ENCODE measurements at regions not wholly inside any gene's neighbourhood (a gene's known extent, or its start where the extent isn't known, plus 50 kb on each side); places are given as distances from the start of the nearest gene placed in this dataset.

DNA sequence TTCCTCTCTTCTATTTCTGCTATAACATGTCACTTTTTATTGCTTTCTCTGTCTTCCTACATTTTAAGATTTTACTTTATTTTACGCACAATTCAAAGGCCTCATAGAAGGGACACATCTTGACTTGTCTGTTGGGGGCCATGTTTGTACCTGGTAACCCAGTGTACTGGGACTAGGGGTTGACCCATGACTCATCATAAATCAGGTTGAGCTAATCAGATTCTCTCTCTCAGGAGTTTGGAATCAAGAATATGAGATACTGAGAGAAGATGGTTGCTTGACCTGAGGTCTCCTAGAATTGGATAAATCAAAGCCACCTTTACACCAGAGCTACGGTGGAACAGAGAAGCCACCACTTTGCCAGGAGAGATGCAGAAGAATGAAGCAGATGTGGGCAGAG, 153.0 kb downstream of the UXS1 start:
- Histone ChIP-seq H3K9ac (ENCODE audit: low read depth, low read length) (no peak overlapping the region), H3K27me3 (ENCODE audit: control insufficient read depth, insufficient read depth, low read length) (peaks cover 26% of the 10 kb centered on the region), H3K4me3 (ENCODE audit: low read length) (no peak overlapping the region), H3K4me2 (ENCODE audit: low read length) (no peak overlapping the region), H3K36me3 (ENCODE audit: insufficient read depth, low read length) (no peaks in the 10 kb centered on the region), H3K9me3 (replicated peaks; ENCODE audit: low read length) (no peaks in the 10 kb centered on the region), H3K4me1 (ENCODE audit: control insufficient read depth, insufficient read depth, low read length) (no peaks in the 10 kb centered on the region)

DNA sequence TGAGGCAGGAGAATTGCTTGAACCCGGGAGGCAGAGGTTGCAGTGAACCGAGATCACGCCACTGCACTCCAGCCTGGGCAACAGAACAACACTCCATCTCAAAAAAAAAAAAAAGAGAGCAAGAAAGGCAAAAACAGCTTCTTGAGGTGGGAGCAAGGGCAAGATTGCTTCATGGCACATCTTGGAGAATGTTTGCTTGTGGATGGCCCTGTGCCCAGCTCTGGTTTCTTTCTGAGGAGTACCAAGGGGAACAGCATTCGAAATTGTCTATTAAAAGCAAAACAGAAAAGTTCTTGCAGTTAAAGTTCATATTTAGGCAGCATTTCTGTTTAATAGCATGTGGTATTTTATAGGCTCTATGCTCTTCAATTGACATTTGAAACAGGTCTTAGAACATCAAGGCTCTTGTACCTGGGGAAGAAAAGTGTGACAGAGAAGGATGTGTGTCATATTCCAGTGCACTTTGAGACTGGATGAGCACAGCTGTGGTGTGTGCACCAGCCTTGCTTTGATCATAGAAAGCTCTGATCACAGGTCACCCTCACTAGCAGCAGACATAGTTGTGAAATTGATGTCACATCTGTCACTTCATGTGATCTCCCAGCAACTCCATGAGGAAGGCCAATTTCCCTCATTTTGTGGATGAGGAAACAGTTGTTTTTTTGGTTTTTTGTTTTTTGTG, 154.3 kb downstream of the UXS1 start:
- Histone ChIP-seq H3K4me3 (ENCODE audit: low read length) (no peak overlapping the region), H3K9me3 (replicated peaks; ENCODE audit: low read length) (no peaks in the 10 kb centered on the region), H3K27me3 (ENCODE audit: control insufficient read depth, insufficient read depth, low read length) (peaks cover 26% of the 10 kb centered on the region), H3K9ac (ENCODE audit: low read depth, low read length) (no peak overlapping the region), H3K4me2 (ENCODE audit: low read length) (no peak overlapping the region), H3K4me1 (ENCODE audit: control insufficient read depth, insufficient read depth, low read length) (no peaks in the 10 kb centered on the region), H3K36me3 (ENCODE audit: insufficient read depth, low read length) (no peaks in the 10 kb centered on the region)

DNA sequence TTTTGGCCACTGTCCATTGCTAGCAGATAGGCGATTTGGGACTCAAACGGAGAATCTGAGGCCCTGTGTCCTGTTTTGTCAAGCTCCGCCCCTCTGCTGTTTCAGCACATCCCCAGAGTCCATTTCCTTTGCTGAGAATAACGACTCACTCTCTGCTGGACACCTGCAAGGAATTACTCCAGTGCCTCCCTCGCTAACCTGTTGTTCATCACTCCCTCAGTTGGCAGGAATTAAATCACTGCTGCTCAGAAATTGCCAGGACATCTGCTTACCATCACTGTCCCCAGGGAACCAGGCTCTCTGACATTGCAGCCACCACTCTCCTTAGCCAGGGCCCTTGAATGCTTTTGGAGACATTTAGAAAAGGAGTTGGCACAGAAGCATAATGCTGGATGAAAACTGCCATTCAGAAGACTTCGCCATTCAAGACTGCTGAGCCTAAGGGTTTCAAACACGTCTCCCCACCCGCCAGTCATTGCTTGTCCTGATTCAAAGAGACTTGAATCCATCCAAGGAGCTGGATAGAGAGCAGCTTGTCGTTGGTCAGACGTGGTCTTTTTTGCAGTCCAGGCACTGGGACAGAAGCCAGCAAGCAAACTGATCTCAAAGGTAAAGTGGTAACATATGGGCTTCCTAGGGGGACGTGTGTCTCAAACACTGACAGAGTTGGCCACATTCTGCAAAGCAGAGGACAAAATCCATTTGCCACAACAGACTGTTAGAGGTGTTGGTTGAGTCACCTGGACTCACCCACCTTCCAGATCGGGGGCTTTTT, 155.3 kb downstream of the UXS1 start:
- H3K4me3 ChIP-seq (ENCODE audit: low read length): no peak overlapping the region
- H3K27me3 ChIP-seq (ENCODE audit: control insufficient read depth, insufficient read depth, low read length): peaks cover 26% of the 10 kb centered on the region
- no peaks in the 10 kb centered on the region for H3K4me1 ChIP-seq (ENCODE audit: control insufficient read depth, insufficient read depth, low read length)
- no peak overlapping the region for H3K4me2 ChIP-seq (ENCODE audit: low read length)
- H3K9ac ChIP-seq (ENCODE audit: low read depth, low read length): no peak overlapping the region
- no peaks in the 10 kb centered on the region for H3K9me3 ChIP-seq (replicated peaks; ENCODE audit: low read length)
- H3K36me3 ChIP-seq (ENCODE audit: insufficient read depth, low read length): no peaks in the 10 kb centered on the region

DNA sequence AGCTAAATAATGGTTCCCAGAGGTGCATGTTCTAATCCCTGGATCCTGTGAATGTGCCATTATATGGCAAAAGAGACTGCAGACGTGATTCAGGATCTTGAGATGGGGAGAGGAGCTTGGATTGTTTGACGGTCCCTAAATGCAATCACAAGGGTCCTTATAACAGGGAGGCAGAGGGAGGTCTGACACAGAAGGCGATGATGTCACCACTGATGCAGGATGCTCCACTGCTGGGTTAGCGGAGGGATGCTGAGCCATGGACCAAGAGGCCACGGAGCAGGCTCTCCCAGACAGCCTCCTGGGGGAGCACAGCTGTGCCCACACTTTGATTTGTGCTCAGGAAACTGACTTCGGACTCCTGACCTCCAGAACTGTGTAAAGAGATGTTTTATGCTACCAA, 156.2 kb downstream of the UXS1 start:
- H3K9me3 ChIP-seq (replicated peaks; ENCODE audit: low read length): no peaks in the 10 kb centered on the region
- H3K27me3 ChIP-seq (ENCODE audit: control insufficient read depth, insufficient read depth, low read length): peaks cover 23% of the 10 kb centered on the region
- no peak overlapping the region for H3K4me3 ChIP-seq (ENCODE audit: low read length)
- no peak overlapping the region for H3K9ac ChIP-seq (ENCODE audit: low read depth, low read length)
- no peaks in the 10 kb centered on the region for H3K4me1 ChIP-seq (ENCODE audit: control insufficient read depth, insufficient read depth, low read length)
- no peaks in the 10 kb centered on the region for H3K36me3 ChIP-seq (ENCODE audit: insufficient read depth, low read length)
- H3K4me2 ChIP-seq (ENCODE audit: low read length): no peak overlapping the region

DNA sequence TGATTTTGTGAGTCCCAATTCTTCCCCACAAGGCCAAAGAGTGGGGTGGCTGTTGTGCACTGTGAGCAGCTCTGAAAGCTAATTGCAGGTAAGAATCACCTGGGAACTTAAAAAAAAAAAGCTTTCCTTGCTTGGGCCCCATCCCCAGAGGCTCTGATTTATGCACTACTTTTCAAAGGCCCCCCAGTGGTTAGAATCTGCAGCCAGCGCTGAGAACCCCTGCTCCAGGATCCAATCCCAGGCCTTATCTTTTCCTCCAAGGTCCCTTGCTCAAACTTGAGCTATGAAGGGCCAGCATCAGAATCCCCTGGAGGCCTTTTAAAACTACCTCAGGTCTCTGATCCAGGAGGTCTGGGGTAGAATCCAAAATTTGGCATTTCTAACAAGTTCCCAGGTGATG, 156.8 kb downstream of the UXS1 start:
- no peak overlapping the region for H3K4me3 ChIP-seq (ENCODE audit: low read length)
- no peak overlapping the region for H3K9ac ChIP-seq (ENCODE audit: low read depth, low read length)
- H3K36me3 ChIP-seq (ENCODE audit: insufficient read depth, low read length): no peaks in the 10 kb centered on the region
- peaks cover 22% of the 10 kb centered on the region for H3K27me3 ChIP-seq (ENCODE audit: control insufficient read depth, insufficient read depth, low read length)
- no peak overlapping the region for H3K4me2 ChIP-seq (ENCODE audit: low read length)
- H3K9me3 ChIP-seq (replicated peaks; ENCODE audit: low read length): no peaks in the 10 kb centered on the region
- no peaks in the 10 kb centered on the region for H3K4me1 ChIP-seq (ENCODE audit: control insufficient read depth, insufficient read depth, low read length)

DNA sequence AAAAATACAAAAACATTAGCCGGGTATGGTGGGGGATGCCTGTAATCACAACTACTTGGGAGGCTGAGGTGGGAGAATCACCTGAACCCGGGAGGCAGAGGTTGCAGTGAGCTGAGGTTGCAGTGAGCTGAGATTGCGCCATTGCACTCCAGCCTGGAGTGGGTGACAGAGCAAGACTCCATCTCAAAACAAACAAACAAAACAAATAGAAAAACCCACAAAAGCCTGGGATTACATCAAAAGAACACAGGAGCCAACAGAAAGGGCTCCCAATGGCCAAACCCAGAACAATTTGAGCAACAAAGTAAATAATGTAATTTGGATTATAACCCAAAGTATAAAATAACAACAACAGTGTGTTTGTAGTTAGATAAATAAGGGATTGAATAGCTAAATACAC, 159.8 kb downstream of the UXS1 start:
- no peaks in the 10 kb centered on the region for H3K36me3 ChIP-seq (ENCODE audit: insufficient read depth, low read length)
- H3K4me1 ChIP-seq (ENCODE audit: control insufficient read depth, insufficient read depth, low read length): peaks cover 8% of the 10 kb centered on the region
- peaks cover 8% of the 10 kb centered on the region for H3K27me3 ChIP-seq (ENCODE audit: control insufficient read depth, insufficient read depth, low read length)
- H3K4me2 ChIP-seq (ENCODE audit: low read length): no peak overlapping the region
- no peak overlapping the region for H3K4me3 ChIP-seq (ENCODE audit: low read length)
- no peak overlapping the region for H3K9ac ChIP-seq (ENCODE audit: low read depth, low read length)
- H3K9me3 ChIP-seq (replicated peaks; ENCODE audit: low read length): no peaks in the 10 kb centered on the region

DNA sequence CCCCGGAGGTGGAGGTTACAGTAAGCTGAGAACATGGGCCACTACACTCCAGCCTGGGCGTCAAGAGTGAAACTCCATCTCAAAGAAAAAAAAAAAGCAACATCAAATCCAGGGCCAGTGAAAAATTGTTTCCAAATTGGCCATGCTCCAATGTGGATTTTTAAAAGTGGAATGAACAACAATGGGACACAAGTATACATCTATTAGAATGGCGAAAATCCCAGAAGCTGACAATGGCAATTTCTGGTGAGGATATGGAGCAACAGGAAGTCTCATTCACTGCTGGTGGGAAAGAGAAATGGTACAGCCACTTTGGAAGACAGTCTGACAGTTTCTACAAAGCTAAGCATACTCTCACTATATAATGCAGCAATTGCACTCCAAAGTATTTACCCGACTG, 161.4 kb downstream of the UXS1 start:
- Histone ChIP-seq H3K4me1 (ENCODE audit: control insufficient read depth, insufficient read depth, low read length) (peaks cover 8% of the 10 kb centered on the region), H3K4me3 (ENCODE audit: low read length) (no peak overlapping the region), H3K27me3 (ENCODE audit: control insufficient read depth, insufficient read depth, low read length) (peaks cover 3% of the 10 kb centered on the region), H3K36me3 (ENCODE audit: insufficient read depth, low read length) (no peaks in the 10 kb centered on the region), H3K9me3 (replicated peaks; ENCODE audit: low read length) (no peaks in the 10 kb centered on the region), H3K4me2 (ENCODE audit: low read length) (no peak overlapping the region), H3K9ac (ENCODE audit: low read depth, low read length) (no peak overlapping the region)

DNA sequence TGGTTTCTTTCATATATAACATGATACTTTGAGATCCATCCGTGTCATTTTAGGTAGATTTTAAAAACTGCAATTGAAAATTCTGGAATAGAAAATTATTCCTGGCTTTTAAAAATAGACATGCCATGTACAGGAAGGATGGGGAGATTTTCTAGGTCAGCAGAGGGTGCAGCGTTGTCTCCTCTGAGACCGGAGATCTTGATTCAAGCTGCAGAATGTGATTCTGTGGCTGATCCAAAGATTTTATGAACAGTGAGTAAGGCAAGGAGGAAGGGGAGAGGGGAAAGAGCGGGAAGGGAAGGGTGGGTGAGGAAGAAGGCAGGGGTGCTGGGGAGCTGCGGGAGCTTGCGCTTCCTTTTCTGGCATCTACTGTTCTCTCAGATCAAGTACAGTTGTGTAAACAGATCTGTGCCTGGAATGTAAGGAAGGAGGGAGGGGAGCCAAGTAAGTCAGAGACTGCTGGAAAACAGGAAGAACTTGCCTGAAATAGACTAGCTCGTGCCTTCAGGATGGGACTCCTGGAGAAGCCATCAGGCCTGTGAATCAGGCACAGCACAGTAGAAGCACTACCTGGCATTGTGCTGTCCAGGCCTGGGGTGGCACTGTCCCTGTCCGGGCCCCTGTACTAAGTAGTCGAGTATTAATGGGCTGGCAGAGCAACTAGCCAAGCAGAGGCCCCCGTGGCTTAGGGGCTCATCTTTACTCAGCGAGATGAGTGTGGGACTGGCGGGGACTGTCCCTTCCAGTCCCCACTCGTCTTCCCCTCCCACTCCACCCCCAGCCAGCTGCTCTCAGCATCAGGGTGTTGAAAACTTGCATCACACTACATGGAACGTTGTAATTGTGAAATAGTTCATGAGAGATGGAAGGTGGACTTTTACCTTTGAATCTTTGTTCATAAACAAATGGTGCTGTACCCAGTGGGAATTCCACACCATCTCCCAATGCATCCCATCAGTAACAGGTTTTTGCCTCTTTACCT, 163.5 kb downstream of the UXS1 start:
- Histone ChIP-seq H3K9ac (ENCODE audit: low read depth, low read length) (no peak overlapping the region), H3K4me1 (ENCODE audit: control insufficient read depth, insufficient read depth, low read length) (peaks cover 8% of the 10 kb centered on the region), H3K4me2 (ENCODE audit: low read length) (peak overlapping the region; percentile 29), H3K27me3 (ENCODE audit: control insufficient read depth, insufficient read depth, low read length) (peaks cover 2% of the 10 kb centered on the region), H3K4me3 (ENCODE audit: low read length) (no peak overlapping the region), H3K9me3 (replicated peaks; ENCODE audit: low read length) (no peaks in the 10 kb centered on the region), H3K36me3 (ENCODE audit: insufficient read depth, low read length) (no peaks in the 10 kb centered on the region)

DNA sequence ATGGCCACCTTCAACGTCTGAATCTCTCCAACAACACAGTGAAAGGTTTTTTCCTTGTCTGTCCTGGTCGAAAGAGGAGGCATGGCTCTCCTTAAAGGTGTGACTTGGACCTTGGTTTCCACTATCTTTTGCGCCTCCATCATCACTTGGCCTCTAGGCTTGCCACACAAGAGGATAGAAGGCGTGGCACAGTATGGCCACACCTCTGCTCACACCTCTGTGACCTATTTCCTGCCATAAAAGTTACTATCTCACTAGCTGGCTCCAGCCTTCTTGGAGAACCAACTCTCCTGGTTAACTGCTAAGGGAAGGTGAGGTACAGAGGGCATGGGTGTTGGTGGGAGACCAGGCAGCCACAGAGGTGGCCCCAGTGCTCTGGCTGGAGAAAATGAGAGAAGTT, 165.9 kb downstream of the UXS1 start:
- no peak overlapping the region for H3K4me2 ChIP-seq (ENCODE audit: low read length)
- H3K4me1 ChIP-seq (ENCODE audit: control insufficient read depth, insufficient read depth, low read length): peaks cover 8% of the 10 kb centered on the region
- peaks cover 13% of the 10 kb centered on the region for H3K27me3 ChIP-seq (ENCODE audit: control insufficient read depth, insufficient read depth, low read length)
- no peak overlapping the region for H3K4me3 ChIP-seq (ENCODE audit: low read length)
- no peaks in the 10 kb centered on the region for H3K36me3 ChIP-seq (ENCODE audit: insufficient read depth, low read length)
- H3K9me3 ChIP-seq (replicated peaks; ENCODE audit: low read length): no peaks in the 10 kb centered on the region
- H3K9ac ChIP-seq (ENCODE audit: low read depth, low read length): no peak overlapping the region

DNA sequence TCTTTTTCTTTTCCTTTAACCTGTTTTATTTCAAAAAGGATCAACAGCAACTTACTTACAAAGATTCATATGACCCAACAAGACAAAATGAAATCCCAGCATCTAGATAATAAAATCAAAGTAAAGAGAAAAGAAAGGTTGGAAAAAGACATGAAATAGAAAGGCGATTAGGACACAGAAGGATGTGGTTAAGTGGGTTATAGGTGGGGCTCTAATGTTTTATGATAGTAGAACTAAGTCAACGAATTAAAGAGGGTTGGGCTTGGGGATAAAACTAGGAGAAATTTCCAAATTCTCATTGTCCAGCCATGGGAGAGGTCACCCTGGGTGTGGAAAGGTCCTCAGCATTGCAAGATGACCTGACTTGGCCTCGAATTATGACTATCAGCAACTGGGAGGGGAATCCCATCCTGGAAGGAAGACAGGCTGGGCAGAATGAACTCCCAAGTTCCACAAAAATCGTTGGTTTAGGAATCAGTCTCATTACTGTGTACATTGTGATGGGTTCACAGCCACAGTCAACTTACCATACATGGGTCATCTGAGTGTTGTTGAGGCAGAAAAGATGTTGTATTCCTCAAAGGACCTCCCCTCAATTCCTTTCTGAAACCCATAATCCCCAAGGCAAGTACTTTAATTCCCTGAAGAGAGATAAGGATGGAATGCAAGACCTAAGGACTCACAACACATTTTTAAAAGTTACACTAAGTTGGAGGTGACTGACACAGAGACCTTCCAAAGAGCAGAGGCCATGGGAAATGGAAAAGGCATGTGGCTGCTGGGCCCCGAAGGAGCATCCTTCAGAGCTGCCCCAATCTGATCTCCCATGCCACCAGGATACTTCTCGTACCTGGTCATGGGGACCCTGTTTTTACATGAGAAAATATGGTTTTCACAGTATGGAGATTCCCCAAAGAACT, 167.6 kb downstream of the UXS1 start:
- Histone ChIP-seq H3K9ac (ENCODE audit: low read depth, low read length) (no peak overlapping the region), H3K4me2 (ENCODE audit: low read length) (no peak overlapping the region), H3K9me3 (replicated peaks; ENCODE audit: low read length) (no peaks in the 10 kb centered on the region), H3K27me3 (ENCODE audit: control insufficient read depth, insufficient read depth, low read length) (peaks cover 20% of the 10 kb centered on the region), H3K4me1 (ENCODE audit: control insufficient read depth, insufficient read depth, low read length) (peaks cover 8% of the 10 kb centered on the region), H3K36me3 (ENCODE audit: insufficient read depth, low read length) (no peaks in the 10 kb centered on the region), H3K4me3 (ENCODE audit: low read length) (no peak overlapping the region)
